Activated T-cell treated with anti-CD3 and anti-CD28 coated beads, Interleukin-2, amount 50 U/mL, for 4 hours (primary cell): ENCODE measurements at regions not wholly inside any gene's neighbourhood (a gene's known extent, or its start where the extent isn't known, plus 50 kb on each side); places are given as distances from the start of the nearest gene placed in this dataset.

Experiments used
- ATAC-seq, 2 donors: fragments of 200-7000 bp; cut with Tn5 transposase; one replicate each; pipeline ENCODE4 v1.10.0; 2021
- DNase-seq: peaks from one replicate; pipeline ENCODE4 v3.0.0-alpha.2; 2020
- H3K27me3 Mint-ChIP-seq: one replicate; pipeline ENCODE4 v1.8.0; 2021; ENCODE audit warnings: low read depth, mixed read lengths
- H3K36me3 Mint-ChIP-seq: one replicate; pipeline ENCODE4 v1.8.0; 2022; ENCODE audit warnings: mixed read lengths; ENCODE audit not compliant: insufficient read depth
- H3K4me1 Mint-ChIP-seq: one replicate; pipeline ENCODE4 v1.8.0; 2021; ENCODE audit warnings: low read depth, mixed read lengths
- H3K4me3 Mint-ChIP-seq: one replicate; pipeline ENCODE4 v1.8.0; 2021; ENCODE audit warnings: mild to moderate bottlenecking, moderate library complexity, mixed read lengths
- H3K9me3 Mint-ChIP-seq: one replicate; pipeline ENCODE4 v1.8.0; 2021; ENCODE audit warnings: mixed read lengths

DNA sequence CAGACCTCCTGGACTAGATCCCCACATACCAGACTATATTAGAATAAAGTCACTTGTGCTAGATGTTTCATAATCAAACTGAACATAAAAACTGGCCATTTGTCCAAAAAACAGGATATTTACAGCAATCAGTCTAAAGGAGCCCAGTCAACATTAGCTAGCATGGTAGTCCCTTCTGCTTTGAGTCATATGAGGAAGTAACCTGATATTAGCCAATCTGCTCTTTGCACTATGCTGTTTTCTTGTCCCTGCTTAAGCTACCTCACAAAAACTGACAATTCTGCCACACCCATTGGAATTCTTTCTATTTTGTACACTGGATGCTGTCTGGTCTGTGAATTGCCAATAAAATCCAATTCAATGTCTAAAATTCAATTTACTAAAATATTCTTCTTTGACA is 1824.2 kb downstream of the OLFM4 start:
- no peaks in the 10 kb centered on the region for H3K4me1 Mint-ChIP-seq
- H3K9me3 Mint-ChIP-seq = peaks cover 1% of the 10 kb centered on the region
- no peak overlapping the region for H3K4me3 Mint-ChIP-seq
- H3K27me3 Mint-ChIP-seq = no peaks in the 10 kb centered on the region
- no peak for DNase-seq
- no peak for ATAC-seq
- no peaks in the 10 kb centered on the region for H3K36me3 Mint-ChIP-seq

DNA sequence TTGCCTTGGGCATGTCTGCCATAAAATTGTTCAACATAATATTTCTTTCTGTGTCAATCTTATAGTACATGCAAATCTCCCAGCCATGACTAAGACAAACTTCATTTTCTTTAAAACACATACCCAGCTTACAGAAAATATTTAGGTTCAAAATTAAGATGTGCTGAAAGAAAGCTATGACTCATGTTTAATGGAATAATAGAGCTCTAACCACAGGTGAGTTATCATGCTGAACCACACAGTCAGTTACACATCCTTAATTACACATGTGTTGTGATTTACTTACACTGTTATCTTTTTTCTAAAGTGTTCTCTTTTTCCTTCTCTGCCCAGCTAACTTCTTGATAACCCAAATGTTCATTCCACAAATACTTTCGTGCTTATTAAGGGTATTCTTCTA is 1831.2 kb downstream of the OLFM4 start:
- DNase-seq (no peak), ATAC-seq (no peak)
- H3K27me3 Mint-ChIP-seq = no peaks in the 10 kb centered on the region
- peaks cover 12% of the 10 kb centered on the region for H3K9me3 Mint-ChIP-seq
- no peaks in the 10 kb centered on the region for H3K4me1 Mint-ChIP-seq
- no peaks in the 10 kb centered on the region for H3K36me3 Mint-ChIP-seq
- no peak overlapping the region for H3K4me3 Mint-ChIP-seq

DNA sequence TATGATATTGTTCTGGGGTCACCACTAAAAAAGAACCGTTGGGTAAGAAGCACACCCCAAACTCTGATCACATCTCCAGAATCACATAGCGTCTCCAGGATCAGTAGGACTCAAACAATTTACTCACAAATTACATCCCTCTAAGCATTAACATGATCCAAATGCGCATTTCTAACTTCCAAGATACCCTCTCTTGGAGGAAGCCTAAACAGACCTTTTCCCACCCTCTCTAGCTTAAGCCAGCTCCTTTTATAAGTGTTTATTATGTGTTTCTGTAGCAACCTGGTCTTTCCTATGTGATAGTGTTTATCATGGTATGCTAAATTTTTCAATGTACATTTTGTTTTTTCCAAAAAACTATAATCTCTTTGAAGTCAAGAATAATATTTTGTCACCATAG is 1846.5 kb downstream of the OLFM4 start:
- H3K27me3 Mint-ChIP-seq = no peaks in the 10 kb centered on the region
- no peaks in the 10 kb centered on the region for H3K4me1 Mint-ChIP-seq
- H3K36me3 Mint-ChIP-seq = no peaks in the 10 kb centered on the region
- ATAC-seq (no peak), DNase-seq (no peak)
- no peak overlapping the region for H3K4me3 Mint-ChIP-seq
- H3K9me3 Mint-ChIP-seq = peaks cover 3% of the 10 kb centered on the region

DNA sequence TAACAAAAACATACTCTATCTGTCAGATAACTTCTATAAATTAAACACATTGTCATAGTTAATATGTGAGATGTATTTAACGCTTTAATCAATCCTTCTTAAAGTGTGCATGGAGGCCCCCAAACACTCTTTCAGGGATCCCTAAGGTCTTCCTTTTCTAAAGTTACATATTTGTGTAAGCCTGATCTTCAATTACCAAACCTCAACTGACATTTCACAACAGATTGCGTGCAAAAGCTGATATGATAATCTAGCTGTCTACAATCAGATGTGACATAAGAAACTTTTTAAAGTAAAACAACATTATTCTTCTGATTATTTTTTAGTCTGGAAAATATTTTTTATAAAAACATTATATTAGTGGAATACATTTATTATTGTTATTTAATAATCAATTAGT is 1850.4 kb downstream of the OLFM4 start:
- Mint-ChIP-seq H3K4me3 (no peak overlapping the region), H3K9me3 (peaks cover 8% of the 10 kb centered on the region), H3K27me3 (no peaks in the 10 kb centered on the region), H3K36me3 (no peaks in the 10 kb centered on the region), H3K4me1 (no peaks in the 10 kb centered on the region)
- no peak for ATAC-seq
- no peak for DNase-seq

DNA sequence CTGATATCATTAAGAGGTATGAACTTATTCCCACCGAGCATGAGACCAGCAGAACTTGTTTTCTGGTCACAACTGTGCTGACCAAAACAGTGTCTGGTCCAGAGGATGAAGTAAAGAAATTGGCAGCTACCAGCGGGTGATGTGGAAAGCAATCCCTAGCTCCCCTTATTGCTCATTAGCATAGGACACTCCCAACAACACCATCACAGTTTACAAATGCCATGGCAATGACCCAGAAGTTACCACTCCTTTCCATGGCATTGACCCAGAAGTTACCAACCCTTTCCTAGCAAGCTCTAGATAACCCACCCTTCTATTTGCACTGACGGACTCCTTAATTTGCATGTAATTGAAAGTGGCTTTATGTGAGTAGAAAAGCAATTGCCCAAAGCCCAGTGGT is 1856.1 kb downstream of the OLFM4 start:
- H3K9me3 Mint-ChIP-seq = peaks cover 5% of the 10 kb centered on the region
- no peak for DNase-seq
- no peak overlapping the region for H3K4me3 Mint-ChIP-seq
- H3K27me3 Mint-ChIP-seq = no peaks in the 10 kb centered on the region
- no peaks in the 10 kb centered on the region for H3K4me1 Mint-ChIP-seq
- ATAC-seq = no peak
- H3K36me3 Mint-ChIP-seq = no peaks in the 10 kb centered on the region

DNA sequence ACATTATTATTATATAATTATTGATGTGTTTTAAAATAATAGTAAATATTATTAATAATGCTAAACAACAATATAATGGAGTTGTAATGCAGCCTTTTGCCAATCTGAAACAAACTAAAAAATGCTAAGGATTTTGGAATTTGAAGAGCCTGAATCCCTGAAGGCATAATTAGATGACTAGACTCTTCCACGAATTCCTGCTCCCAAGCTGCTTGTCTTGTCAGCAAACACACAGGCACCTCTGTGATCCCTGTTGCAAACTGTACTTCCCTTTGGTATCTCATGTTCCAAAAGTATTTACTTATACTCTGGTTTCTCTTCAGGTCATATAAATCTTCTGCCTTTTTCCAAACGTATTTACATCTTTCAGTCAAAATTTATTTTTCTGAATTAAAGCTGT is 1862.4 kb downstream of the OLFM4 start:
- no peak for ATAC-seq
- no peaks in the 10 kb centered on the region for H3K4me1 Mint-ChIP-seq
- H3K4me3 Mint-ChIP-seq = no peak overlapping the region
- no peaks in the 10 kb centered on the region for H3K27me3 Mint-ChIP-seq
- no peak for DNase-seq
- H3K36me3 Mint-ChIP-seq = no peaks in the 10 kb centered on the region
- H3K9me3 Mint-ChIP-seq = peaks cover 19% of the 10 kb centered on the region

DNA sequence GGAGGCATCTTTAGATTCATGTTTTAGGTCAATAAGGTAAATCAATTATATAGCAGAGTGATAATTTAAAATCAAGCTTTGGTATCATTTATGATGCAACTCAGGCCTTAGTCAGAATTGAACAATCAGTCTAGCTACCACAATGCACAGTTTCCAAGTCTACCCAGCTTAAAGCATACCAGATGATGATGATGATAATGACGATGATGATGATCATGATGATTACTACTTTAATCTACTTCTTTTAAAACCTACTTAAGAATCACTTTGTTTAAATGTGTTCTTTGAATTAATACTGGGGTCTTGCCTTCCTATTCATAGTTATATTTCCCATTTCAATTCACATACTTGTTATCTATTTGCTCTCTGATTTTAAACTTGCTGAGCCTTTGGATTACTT is 1872.7 kb downstream of the OLFM4 start:
- ATAC-seq = no peak
- H3K4me1 Mint-ChIP-seq = no peaks in the 10 kb centered on the region
- H3K27me3 Mint-ChIP-seq = no peaks in the 10 kb centered on the region
- H3K4me3 Mint-ChIP-seq = no peak overlapping the region
- DNase-seq = no peak
- H3K9me3 Mint-ChIP-seq = peaks cover 22% of the 10 kb centered on the region
- H3K36me3 Mint-ChIP-seq = no peaks in the 10 kb centered on the region

DNA sequence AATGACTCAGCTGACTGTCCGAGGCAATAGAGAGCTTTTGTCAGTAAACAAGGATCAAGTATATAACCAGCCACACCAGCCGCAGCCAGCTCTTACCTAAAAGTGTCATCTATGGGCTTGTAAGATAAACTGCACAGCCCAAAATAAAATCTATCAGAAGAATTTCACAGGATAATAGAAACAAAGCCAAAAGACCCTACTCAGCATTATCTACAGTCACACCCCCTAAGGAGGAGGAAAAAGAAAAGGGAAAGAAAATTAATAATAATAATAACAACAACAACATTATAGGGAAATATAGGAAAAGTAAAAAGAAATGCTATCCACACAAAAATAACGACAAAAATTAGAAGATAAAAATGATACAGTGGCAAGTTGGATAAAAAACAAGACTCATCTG is 1883.8 kb downstream of the OLFM4 start:
- no peak for DNase-seq
- H3K4me1 Mint-ChIP-seq = no peaks in the 10 kb centered on the region
- H3K27me3 Mint-ChIP-seq = no peaks in the 10 kb centered on the region
- H3K9me3 Mint-ChIP-seq = peaks cover 28% of the 10 kb centered on the region
- no peak overlapping the region for H3K4me3 Mint-ChIP-seq
- ATAC-seq = no peak
- no peaks in the 10 kb centered on the region for H3K36me3 Mint-ChIP-seq

DNA sequence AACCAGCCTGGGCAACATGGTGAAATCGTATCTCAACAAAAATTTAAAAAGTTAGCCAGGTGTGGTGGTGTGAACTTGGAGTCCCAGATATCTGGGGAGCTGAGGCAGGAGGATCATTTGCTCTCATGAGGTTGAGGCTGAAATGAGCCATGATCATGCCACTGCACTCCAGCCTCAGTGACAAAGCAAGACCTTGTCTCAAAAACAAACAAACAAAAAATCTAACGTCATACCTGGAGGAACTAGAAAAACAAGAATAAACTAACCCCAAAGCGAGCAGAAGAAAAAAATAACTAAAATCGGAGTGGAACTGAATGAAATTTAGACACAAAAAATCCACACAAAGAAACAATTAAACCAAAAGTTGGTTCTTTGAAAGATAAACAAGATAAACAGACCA is 1885.1 kb downstream of the OLFM4 start:
- DNase-seq = no peak
- H3K9me3 Mint-ChIP-seq = peaks cover 24% of the 10 kb centered on the region
- ATAC-seq = no peak
- H3K36me3 Mint-ChIP-seq = no peaks in the 10 kb centered on the region
- no peak overlapping the region for H3K4me3 Mint-ChIP-seq
- H3K27me3 Mint-ChIP-seq = no peaks in the 10 kb centered on the region
- no peaks in the 10 kb centered on the region for H3K4me1 Mint-ChIP-seq

DNA sequence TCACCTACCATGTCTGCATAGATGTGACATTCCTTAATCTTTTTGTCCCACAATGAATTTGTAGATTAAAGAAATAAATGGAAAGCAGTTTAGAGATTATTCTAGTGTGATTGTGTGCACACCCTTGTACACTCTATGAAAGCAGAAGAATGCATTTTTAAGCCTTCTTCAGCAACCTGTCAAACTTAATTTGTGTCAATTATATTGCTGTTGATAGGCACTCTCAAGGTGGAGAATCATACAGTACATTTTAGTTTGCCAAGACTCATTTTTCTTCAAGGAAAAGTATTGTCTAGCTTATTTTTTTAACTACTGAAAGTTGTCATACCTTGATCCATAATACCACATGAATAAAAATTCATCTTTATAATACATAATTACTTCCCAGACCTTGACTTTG is 1898.9 kb downstream of the OLFM4 start:
- Mint-ChIP-seq H3K36me3 (no peaks in the 10 kb centered on the region), H3K4me3 (no peak overlapping the region), H3K27me3 (no peaks in the 10 kb centered on the region), H3K4me1 (no peaks in the 10 kb centered on the region), H3K9me3 (peaks cover 20% of the 10 kb centered on the region)
- no peak for ATAC-seq
- no peak for DNase-seq

DNA sequence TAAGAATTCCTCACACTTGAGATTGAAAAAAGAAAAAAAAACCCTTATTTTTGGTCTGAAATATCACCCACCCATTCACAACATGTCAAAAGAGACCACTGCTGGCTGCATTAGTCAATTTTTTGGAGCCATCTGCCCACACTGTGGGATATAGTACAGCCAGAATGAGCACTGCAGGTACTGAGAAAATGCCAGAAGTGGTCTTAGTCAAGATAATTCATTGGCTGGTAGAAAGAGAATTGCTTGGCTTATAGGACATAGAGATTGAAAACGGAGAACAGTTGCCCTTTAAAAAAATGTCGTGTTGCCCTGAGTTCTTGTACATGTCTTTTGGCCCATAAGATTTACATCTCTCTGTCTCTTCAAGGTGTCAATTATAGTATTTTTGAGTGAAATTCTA is 1899.5 kb downstream of the OLFM4 start:
- Mint-ChIP-seq H3K4me3 (no peak overlapping the region), H3K27me3 (no peaks in the 10 kb centered on the region), H3K36me3 (no peaks in the 10 kb centered on the region), H3K4me1 (no peaks in the 10 kb centered on the region), H3K9me3 (peaks cover 17% of the 10 kb centered on the region)
- DNase-seq (no peak), ATAC-seq (no peak)

DNA sequence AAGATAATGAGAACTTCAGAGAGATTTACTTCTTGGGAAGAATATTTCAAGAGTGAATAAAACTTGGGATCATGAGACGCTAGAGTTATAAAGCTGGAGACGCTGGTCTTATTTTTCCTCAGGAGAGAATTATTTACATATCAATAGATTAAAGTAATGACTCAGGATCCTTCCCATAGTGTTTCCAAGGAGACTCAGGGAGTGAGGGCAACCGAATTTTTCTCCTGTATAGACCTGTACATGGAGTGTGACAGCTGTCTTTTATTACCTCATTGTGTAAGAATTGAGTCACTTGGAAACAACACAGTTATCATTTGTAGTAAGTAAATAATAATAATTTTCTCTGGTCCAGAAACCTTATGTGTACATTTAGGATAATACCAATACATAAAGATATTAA is 1905.5 kb downstream of the OLFM4 start:
- H3K36me3 Mint-ChIP-seq = no peaks in the 10 kb centered on the region
- no peaks in the 10 kb centered on the region for H3K4me1 Mint-ChIP-seq
- H3K4me3 Mint-ChIP-seq = no peak overlapping the region
- peaks cover 24% of the 10 kb centered on the region for H3K9me3 Mint-ChIP-seq
- DNase-seq = no peak
- ATAC-seq = no peak
- H3K27me3 Mint-ChIP-seq = no peaks in the 10 kb centered on the region

DNA sequence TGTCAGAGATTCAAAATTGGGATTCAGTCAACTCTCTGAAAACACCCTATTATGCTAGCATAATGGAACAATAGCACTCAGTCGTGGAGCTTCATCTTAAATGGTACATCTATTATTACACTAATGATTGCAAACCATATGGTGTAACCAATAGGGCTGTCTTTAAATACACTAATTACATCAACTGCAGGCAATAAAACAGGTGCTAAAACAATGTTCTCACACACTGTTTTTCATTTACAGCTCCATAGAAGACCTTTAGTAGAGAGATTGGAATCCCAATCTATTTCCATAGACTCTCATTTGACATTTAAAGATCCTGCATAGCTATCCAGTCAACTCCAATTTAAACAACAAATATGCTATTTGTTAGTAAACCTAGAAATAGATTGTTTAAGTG is 1917.4 kb downstream of the OLFM4 start:
- no peak for DNase-seq
- peaks cover 22% of the 10 kb centered on the region for H3K9me3 Mint-ChIP-seq
- no peak for ATAC-seq
- H3K4me3 Mint-ChIP-seq = no peak overlapping the region
- no peaks in the 10 kb centered on the region for H3K4me1 Mint-ChIP-seq
- H3K27me3 Mint-ChIP-seq = no peaks in the 10 kb centered on the region
- no peaks in the 10 kb centered on the region for H3K36me3 Mint-ChIP-seq

DNA sequence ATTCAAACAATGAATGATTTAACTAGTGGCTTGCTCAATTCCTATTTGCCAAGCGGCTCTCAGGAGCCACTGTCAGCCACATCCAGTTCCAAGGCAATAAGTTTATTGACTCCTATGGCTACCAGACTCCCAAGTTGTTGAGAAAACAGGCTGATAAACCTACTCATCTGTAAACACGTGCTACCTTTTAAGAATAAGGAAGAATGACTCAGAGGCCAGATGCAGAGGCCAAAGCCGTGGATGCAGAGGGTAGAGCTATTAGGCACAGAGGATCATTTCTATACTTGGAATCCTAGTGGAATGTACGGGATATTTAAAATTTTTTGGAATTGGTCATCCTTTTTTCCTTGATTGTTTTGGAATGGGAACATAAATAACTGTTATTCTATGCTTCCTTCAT is 1921.1 kb downstream of the OLFM4 start:
- no peaks in the 10 kb centered on the region for H3K4me1 Mint-ChIP-seq
- no peaks in the 10 kb centered on the region for H3K27me3 Mint-ChIP-seq
- peaks cover 13% of the 10 kb centered on the region for H3K9me3 Mint-ChIP-seq
- H3K4me3 Mint-ChIP-seq = no peak overlapping the region
- no peak for ATAC-seq
- H3K36me3 Mint-ChIP-seq = no peaks in the 10 kb centered on the region
- DNase-seq = no peak

DNA sequence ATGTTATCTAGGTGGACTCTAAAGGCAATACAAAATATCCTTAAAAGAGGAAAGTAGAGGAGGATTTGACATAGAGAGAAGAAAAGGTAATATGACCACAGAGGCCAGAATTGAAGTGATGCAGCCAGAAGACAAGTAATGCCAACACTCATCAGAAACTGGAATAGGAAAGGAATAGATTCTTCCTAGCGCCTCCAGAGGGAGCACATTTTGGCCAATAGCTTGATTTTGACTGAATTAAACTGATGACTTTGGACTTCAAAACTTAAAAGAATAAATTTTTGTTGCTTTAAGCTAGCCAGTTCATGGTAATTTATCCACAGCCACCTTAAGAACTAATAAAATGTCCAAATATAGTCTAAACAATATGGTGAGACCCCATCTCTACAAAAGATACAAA is 1921.9 kb downstream of the OLFM4 start:
- Mint-ChIP-seq H3K4me3 (no peak overlapping the region), H3K36me3 (no peaks in the 10 kb centered on the region), H3K4me1 (no peaks in the 10 kb centered on the region), H3K27me3 (no peaks in the 10 kb centered on the region), H3K9me3 (peaks cover 12% of the 10 kb centered on the region)
- no peak for DNase-seq
- no peak for ATAC-seq

DNA sequence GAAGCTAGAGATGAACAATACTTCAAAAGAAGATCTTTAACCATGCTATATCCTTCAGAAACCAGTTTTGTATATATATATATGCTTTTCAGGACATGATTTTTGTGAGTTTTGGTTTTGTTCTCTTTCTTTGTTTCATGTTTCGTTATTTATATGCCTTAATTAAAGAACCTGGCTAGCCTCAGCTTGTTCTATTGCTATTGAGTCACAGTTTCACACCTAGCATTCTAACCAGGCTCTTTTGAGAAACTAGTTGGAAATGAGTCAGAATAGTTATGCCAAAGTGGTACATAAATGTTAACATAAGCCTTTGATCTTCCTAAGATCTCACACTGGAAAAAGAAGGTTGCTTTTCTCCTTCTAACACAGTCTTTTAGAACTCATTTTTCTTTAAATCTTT is 1925.2 kb downstream of the OLFM4 start:
- no peaks in the 10 kb centered on the region for H3K4me1 Mint-ChIP-seq
- DNase-seq (no peak), ATAC-seq (peak in 1 of 2 donors; percentile 43)

More for the DNA sequence above, 1925.2 kb downstream of the OLFM4 start:
- Mint-ChIP-seq H3K27me3 (no peaks in the 10 kb centered on the region), H3K36me3 (no peaks in the 10 kb centered on the region), H3K9me3 (peaks cover 5% of the 10 kb centered on the region), H3K4me3 (no peak overlapping the region)
